ENCODE measurements at regions not wholly inside any gene's neighbourhood (a gene's known extent, or its start where the extent isn't known, plus 50 kb on each side); places are given as distances from the start of the nearest gene placed in this dataset.

- H3K36me3 ChIP-seq (ENCODE audit: control insufficient read depth, insufficient read depth, low read length) = no peaks in the 10 kb centered on the region
- no peak overlapping the region for H3K4me2 ChIP-seq (ENCODE audit: extremely low read depth, insufficient read depth, low read length)
- no peaks in the 10 kb centered on the region for H3K4me1 ChIP-seq (ENCODE audit: control insufficient read depth, extremely low read depth, insufficient read depth, low read length)
- H3K9me3 ChIP-seq (ENCODE audit: control insufficient read depth, insufficient read depth, low read depth, low read length) = no peaks in the 10 kb centered on the region
- H2AFZ ChIP-seq (ENCODE audit: low read length) = no peak overlapping the region
- no peak for DNase-seq (ENCODE audit: low read depth in 2 of 2)
- TF ChIP-seq CTCF (conservative IDR thresholded peaks at IDR 0.05 in 1 of 2, IDR thresholded peaks at IDR 0.05 in 1 of 2; ENCODE audit: low read depth in 1 of 2, low read length in 2 of 2) (no peak), EZH2 (IDR thresholded peaks at IDR 0.05; ENCODE audit: low read length, missing control alignments) (no peak)
- H3K4me3 ChIP-seq (replicated peaks in 1 of 4; ENCODE audit: control extremely low read depth in 1 of 4, insufficient read depth in 1 of 4, low read depth in 3 of 4, low read length in 4 of 4) = no peak overlapping the region
- no peak overlapping the region for H3K27ac ChIP-seq (ENCODE audit: insufficient read depth, low read length)
- H3K9ac ChIP-seq (ENCODE audit: insufficient read depth, low read length) = no peak overlapping the region
- H3K79me2 ChIP-seq (ENCODE audit: control insufficient read depth, insufficient read depth, low read length) = no peaks in the 10 kb centered on the region
- H4K20me1 ChIP-seq (ENCODE audit: control insufficient read depth, extremely low read depth, insufficient read depth, low read length) = no peaks in the 10 kb centered on the region
- H3K27me3 ChIP-seq (ENCODE audit: control insufficient read depth, insufficient read depth, low read length) = no peaks in the 10 kb centered on the region
These were observed 617.4 kb upstream of the LRFN5 start for GRCh38 chr14:40989260-40989659.

GRCh38 chr14:40987481-40987880 lies 619.2 kb upstream of the LRFN5 start:
- Histone ChIP-seq H3K4me1 (ENCODE audit: control insufficient read depth, extremely low read depth, insufficient read depth, low read length) (no peaks in the 10 kb centered on the region), H3K9me3 (ENCODE audit: control insufficient read depth, insufficient read depth, low read depth, low read length) (no peaks in the 10 kb centered on the region), H4K20me1 (ENCODE audit: control insufficient read depth, extremely low read depth, insufficient read depth, low read length) (no peaks in the 10 kb centered on the region), H3K4me3 (replicated peaks in 1 of 4; ENCODE audit: control extremely low read depth in 1 of 4, insufficient read depth in 1 of 4, low read depth in 3 of 4, low read length in 4 of 4) (no peak overlapping the region), H3K36me3 (ENCODE audit: control insufficient read depth, insufficient read depth, low read length) (no peaks in the 10 kb centered on the region), H3K27ac (ENCODE audit: insufficient read depth, low read length) (no peak overlapping the region), H2AFZ (ENCODE audit: low read length) (no peak overlapping the region), H3K79me2 (ENCODE audit: control insufficient read depth, insufficient read depth, low read length) (no peaks in the 10 kb centered on the region), H3K9ac (ENCODE audit: insufficient read depth, low read length) (no peak overlapping the region), H3K4me2 (ENCODE audit: extremely low read depth, insufficient read depth, low read length) (no peak overlapping the region), H3K27me3 (ENCODE audit: control insufficient read depth, insufficient read depth, low read length) (no peaks in the 10 kb centered on the region)
- DNase-seq (ENCODE audit: low read depth in 2 of 2) = no peak
- TF ChIP-seq CTCF (conservative IDR thresholded peaks at IDR 0.05 in 1 of 2, IDR thresholded peaks at IDR 0.05 in 1 of 2; ENCODE audit: low read depth in 1 of 2, low read length in 2 of 2) = no peak
- no peak for TF ChIP-seq EZH2 (IDR thresholded peaks at IDR 0.05; ENCODE audit: low read length, missing control alignments)

GRCh38 chr14:40986655-40987054 lies 620.0 kb upstream of the LRFN5 start:
- Histone ChIP-seq H3K4me1 (ENCODE audit: control insufficient read depth, extremely low read depth, insufficient read depth, low read length) (no peaks in the 10 kb centered on the region), H3K9ac (ENCODE audit: insufficient read depth, low read length) (no peak overlapping the region), H4K20me1 (ENCODE audit: control insufficient read depth, extremely low read depth, insufficient read depth, low read length) (no peaks in the 10 kb centered on the region), H2AFZ (ENCODE audit: low read length) (no peak overlapping the region), H3K27ac (ENCODE audit: insufficient read depth, low read length) (no peak overlapping the region), H3K79me2 (ENCODE audit: control insufficient read depth, insufficient read depth, low read length) (no peaks in the 10 kb centered on the region), H3K9me3 (ENCODE audit: control insufficient read depth, insufficient read depth, low read depth, low read length) (no peaks in the 10 kb centered on the region), H3K4me2 (ENCODE audit: extremely low read depth, insufficient read depth, low read length) (no peak overlapping the region), H3K36me3 (ENCODE audit: control insufficient read depth, insufficient read depth, low read length) (no peaks in the 10 kb centered on the region), H3K4me3 (replicated peaks in 1 of 4; ENCODE audit: control extremely low read depth in 1 of 4, insufficient read depth in 1 of 4, low read depth in 3 of 4, low read length in 4 of 4) (no peak overlapping the region), H3K27me3 (ENCODE audit: control insufficient read depth, insufficient read depth, low read length) (no peaks in the 10 kb centered on the region)
- no peak for DNase-seq (ENCODE audit: low read depth in 2 of 2)
- no peak for TF ChIP-seq CTCF (conservative IDR thresholded peaks at IDR 0.05 in 1 of 2, IDR thresholded peaks at IDR 0.05 in 1 of 2; ENCODE audit: low read depth in 1 of 2, low read length in 2 of 2)
- TF ChIP-seq EZH2 (IDR thresholded peaks at IDR 0.05; ENCODE audit: low read length, missing control alignments) = no peak

All from fibroblast of lung (primary cell).